ENCODE measurements at regions not wholly inside any gene's neighbourhood (a gene's known extent, or its start where the extent isn't known, plus 50 kb on each side); places are given as distances from the start of the nearest gene placed in this dataset.

DNA sequence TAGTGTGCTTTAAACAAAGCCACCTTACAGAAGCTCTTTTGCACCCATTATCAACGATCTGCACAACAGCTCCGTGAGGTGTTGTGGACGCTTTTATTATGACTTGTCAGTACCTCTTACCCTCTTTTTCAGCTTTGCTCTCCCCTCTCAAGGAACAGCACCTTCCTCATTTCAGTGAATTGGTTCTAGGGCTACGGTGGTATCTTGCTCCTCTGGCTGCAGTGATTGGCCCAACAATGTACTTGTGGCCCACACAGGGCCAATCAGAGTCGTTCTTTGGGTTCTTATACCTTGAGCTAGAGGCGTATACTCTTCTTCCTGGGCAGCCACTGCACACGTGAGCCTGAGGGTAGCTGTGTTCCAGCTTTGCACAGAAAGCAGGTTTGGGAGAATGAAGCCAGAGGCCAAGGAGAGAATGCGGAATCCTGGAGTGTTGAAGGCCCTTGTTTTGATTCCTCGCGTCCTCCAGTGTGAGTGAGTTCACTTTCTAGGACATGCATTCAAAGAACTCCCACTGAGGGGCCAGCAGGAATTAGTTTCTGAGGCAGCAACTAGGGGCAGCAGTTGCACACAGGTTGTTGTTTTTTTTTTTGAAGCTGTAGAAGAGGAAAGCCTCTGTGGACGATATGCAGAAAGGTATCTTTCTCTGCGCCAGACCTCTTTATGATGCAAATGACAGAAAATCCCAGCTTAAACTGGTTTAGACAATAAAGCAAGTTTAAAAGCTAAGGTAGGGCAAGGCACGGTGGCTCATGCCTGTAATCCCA is 49.8 kb upstream of the PDZD8 start:
- DNase-seq, result no peak
